ENCODE measurements at regions not wholly inside any gene's neighbourhood (a gene's known extent, or its start where the extent isn't known, plus 50 kb on each side); places are given as distances from the start of the nearest gene placed in this dataset.

DNA sequence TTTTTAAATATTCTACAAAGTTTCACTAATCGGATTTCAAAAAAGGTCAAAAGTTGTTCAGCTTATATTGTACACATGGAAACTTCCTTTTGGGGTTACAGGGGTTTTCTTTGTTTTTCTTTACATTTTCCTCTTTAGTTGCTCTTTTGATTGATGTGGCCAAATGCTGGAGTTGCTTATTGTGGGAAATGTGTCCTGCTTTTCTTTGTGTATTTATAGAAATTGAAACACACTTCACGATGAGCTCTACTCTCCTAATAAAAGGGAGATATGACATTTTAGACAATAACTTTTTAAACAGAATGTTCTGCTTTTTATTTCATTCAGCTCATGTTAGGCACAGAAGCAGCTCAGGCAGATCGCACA lies 50.7 kb upstream of the SPRY1 start:
- no peaks in the 10 kb centered on the region for H3K36me3 ChIP-seq
- WGBS, 2 donors, result 60 to 78% methylated on average over 3 of the region's 3 CpGs
- DNase-seq, result no peak
- H3K4me1 ChIP-seq, result peaks cover 0 to 5% (median 2%) of the 10 kb centered on the region in 4 donors
- peak overlapping the region in 1 of 4 donors; percentile 4 for H3K27ac ChIP-seq
- H3K4me3 ChIP-seq, result no peak overlapping the region
- TF ChIP-seq POLR2A (IDR thresholded peaks at IDR 0.05), result no peak
- TF ChIP-seq EP300 (IDR thresholded peaks at IDR 0.05), result no peak
- no peak for TF ChIP-seq POLR2AphosphoS5 (IDR thresholded peaks at IDR 0.05)
- TF ChIP-seq, protein P1, sequence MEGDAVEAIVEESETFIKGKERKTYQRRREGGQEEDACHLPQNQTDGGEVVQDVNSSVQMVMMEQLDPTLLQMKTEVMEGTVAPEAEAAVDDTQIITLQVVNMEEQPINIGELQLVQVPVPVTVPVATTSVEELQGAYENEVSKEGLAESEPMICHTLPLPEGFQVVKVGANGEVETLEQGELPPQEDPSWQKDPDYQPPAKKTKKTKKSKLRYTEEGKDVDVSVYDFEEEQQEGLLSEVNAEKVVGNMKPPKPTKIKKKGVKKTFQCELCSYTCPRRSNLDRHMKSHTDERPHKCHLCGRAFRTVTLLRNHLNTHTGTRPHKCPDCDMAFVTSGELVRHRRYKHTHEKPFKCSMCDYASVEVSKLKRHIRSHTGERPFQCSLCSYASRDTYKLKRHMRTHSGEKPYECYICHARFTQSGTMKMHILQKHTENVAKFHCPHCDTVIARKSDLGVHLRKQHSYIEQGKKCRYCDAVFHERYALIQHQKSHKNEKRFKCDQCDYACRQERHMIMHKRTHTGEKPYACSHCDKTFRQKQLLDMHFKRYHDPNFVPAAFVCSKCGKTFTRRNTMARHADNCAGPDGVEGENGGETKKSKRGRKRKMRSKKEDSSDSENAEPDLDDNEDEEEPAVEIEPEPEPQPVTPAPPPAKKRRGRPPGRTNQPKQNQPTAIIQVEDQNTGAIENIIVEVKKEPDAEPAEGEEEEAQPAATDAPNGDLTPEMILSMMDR (IDR thresholded peaks at IDR 0.05), result no peak
- intact Hi-C loops (cut with DNase I), result no loop called here
- H3K27me3 ChIP-seq, result no peaks in the 10 kb centered on the region
- no peaks in the 10 kb centered on the region for H3K9me3 ChIP-seq

DNA sequence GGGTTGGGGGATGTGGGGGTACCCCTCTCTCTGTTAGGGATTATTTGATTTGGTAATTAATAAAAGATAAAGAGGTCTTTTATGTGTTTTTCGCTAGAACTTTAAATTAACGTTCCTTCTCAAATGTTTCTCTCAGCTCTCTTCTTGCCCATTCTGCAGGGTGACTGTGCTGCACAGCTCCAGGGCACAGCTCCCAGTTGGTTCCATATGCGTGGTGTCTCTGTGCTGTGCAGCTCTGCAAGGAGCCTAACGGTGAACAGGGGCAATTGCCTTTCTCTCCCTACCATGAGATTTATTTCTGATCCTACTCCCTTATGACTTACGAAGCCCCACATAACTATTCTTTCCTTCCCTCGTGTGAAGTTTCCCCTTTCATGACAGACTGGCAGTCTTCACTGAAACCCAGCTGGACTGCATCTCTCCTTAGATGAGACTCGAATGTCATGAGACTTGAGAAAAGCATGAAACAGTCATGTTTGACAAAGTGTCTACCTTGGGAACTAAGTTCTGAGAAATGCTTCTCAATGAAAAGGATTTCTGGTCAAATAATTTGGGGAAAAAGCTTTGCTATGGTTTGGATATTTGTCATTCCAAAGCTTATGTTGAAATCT lies 50.2 kb upstream of the SPRY1 start:
- TF ChIP-seq POLR2AphosphoS5 (IDR thresholded peaks at IDR 0.05) (no peak), EP300 (IDR thresholded peaks at IDR 0.05) (no peak), POLR2A (IDR thresholded peaks at IDR 0.05) (no peak)
- TF ChIP-seq, protein P1 (IDR thresholded peaks at IDR 0.05), result no peak
- no peak overlapping the region for H3K4me3 ChIP-seq
- no peak for DNase-seq

More for the DNA sequence above, 50.2 kb upstream of the SPRY1 start:
- Histone ChIP-seq H3K27me3 (no peaks in the 10 kb centered on the region), H3K27ac (peak overlapping the region in 1 of 4 donors; percentile 4), H3K4me1 (peaks cover 0 to 5% (median 2%) of the 10 kb centered on the region in 4 donors), H3K9me3 (no peaks in the 10 kb centered on the region), H3K36me3 (no peaks in the 10 kb centered on the region)
- intact Hi-C loops (cut with DNase I), result no loop called here
- 70 to 88% methylated on average over 7 of the region's 7 CpGs for WGBS, 2 donors

Small RNA genes in the stretch of these regions (small RNA-seq; reads per million reads assigned to genes)
- gene AC026402.1, result 0 reads per million in 3 donors
